GM18507 (cell line): ENCODE measurements at regions not wholly inside any gene's neighbourhood (a gene's known extent, or its start where the extent isn't known, plus 50 kb on each side); places are given as distances from the start of the nearest gene placed in this dataset.
"Not testable (repeated sequence)": the region's sequence is repeated elsewhere in the genome, so short reads cannot be mapped to it uniquely, and the experiment has no call there.

ENCODE experiments used
- DNase-seq: peaks from one replicate; pipeline ENCODE4 v3.0.0; 2011; ENCODE audit warnings: low read depth; ENCODE audit not compliant: insufficient read length; ENCODE audit errors: extremely low spot score
- FAIRE-seq: peaks from 2 replicates; lab custom pipeline; 2011; peaks lifted over from hg19 to GRCh38; lab: Jason Lieb, UNC

DNA sequence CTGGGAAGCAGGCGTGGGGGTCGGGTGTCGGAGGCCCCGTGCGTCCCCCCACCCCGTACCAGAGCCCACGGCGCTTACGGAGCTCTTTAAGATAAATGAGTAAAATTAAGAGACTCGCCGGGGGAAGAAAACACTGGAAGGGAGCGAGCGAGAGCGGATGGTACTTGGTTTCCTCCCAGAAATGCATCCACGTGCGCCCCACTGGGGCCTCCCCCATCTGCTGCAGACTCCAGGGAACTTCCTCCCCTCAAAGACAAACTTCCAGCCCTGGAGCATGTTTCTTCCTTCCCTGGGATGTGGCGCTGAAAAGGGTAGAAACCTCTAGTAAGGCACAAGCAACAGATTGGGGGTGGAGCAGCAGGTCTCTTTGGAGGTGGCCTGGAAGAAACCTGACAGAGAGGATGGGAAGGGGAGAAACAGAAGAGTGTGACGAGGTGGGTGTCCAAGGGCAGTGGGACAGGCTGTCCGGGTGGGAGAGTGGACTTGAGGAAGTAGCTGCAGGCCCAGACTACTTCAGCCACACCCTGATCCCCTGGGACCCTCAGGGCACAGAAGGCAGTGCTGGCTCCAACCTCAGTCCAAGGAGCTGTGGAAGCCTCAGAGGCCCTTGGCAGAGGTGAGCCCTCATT lies 91.2 kb downstream of the TRIM43 start:
- not testable (repeated sequence) for FAIRE-seq

DNA sequence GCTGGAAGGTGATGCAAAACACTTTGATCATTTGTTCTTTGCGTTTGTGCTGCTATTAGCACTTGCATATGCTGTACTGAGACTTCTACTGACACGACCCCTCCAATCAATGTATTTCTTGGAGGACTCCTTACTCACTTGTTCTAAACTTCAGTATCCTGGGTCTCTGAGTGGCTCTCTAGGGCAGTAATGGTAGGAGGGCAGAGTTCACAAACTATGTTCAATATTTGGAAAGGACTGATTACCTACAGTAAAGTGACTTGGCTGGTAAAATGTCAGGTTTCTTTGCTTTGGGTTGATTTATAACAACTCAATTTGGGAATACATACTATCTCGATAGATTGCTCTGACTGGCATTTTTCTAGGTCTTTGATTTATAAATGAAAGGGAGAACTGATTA lies 93.7 kb downstream of the TRIM43 start:
- DNase-seq, result no peak
- FAIRE-seq, result no peak

More for the DNA sequence above, 91.2 kb downstream of the TRIM43 start:
- not testable (repeated sequence) for DNase-seq

DNA sequence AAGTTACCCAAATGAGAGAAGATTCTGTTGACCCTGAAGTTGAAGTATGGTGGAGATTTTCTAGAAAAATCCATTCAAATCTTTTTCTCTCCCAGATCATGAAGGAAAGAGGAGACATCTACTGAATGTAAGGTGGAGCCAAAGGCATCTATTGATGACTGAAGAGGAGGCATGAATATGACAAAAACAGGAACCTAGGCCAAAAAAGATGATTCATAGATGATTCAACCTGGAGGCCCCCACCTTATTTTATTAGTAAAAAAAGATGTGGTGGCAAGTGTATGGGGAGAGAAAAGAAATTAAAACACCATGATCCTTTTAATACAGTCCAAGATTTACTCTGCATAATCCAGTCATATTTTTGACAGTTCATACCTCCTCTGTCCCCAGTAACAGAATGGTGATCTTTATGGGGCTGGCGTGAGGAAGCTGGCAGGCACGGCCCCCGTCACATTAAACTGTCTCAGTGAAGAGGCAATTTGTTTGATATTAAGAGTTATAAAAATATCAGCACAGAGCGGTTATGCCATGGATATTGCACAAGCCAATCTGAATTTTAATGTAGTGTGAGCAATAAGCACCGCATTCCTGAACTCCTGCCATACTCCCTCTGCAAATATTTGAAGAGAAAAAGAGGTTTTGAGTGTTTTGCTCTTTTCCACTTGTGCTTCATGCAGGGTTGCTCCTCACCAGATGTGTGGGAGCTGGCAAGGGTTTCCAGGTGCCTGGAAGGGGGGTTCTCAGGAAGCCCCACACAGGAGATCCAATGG lies 94.4 kb downstream of the TRIM43 start:
- not testable (repeated sequence) for FAIRE-seq

DNA sequence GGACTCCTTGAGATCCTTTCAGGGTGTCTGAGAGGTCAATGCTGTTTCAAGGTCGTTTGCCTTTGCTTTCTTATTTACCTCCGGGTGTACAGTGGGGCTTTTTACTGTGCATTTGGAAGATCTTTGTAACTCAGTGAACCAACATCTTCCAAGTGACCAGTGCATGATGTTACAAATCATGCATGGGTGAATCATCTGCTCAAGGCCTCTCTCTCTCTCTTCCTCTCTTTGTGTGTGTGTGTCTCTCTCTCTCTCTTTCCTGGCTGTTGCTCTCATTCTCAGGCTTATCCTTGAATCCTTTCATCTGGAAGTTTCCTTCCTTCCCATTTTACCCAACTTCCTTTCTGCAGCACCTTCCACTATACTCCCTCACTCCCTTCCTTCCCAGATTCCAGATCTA lies 96.1 kb downstream of the TRIM43 start:
- not testable (repeated sequence) for FAIRE-seq

More for the DNA sequence above, 94.4 kb downstream of the TRIM43 start:
- DNase-seq, result not testable (repeated sequence)

DNA sequence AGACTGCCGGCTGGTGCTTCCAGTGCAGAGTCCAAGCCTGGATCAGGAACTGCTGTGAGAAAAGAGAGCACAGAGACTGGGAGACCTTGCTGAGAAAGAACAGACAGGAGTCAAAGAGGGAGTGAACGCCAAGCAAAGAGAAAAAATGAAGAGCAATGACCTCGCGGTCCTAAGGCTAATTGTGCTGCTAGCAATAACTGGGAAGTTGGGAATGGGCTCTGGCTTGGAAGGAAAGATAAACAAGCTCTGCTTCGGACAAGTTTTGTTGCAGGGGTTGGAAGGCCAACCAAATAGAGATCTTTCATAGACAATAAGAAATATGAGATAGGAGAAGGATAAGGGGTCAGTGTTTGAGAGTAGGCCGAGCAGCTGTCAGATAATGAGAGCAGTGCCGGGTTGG lies 99.4 kb downstream of the TRIM43 start:
- not testable (repeated sequence) for FAIRE-seq, DNase-seq

More for the DNA sequence above, 96.1 kb downstream of the TRIM43 start:
- not testable (repeated sequence) for DNase-seq

DNA sequence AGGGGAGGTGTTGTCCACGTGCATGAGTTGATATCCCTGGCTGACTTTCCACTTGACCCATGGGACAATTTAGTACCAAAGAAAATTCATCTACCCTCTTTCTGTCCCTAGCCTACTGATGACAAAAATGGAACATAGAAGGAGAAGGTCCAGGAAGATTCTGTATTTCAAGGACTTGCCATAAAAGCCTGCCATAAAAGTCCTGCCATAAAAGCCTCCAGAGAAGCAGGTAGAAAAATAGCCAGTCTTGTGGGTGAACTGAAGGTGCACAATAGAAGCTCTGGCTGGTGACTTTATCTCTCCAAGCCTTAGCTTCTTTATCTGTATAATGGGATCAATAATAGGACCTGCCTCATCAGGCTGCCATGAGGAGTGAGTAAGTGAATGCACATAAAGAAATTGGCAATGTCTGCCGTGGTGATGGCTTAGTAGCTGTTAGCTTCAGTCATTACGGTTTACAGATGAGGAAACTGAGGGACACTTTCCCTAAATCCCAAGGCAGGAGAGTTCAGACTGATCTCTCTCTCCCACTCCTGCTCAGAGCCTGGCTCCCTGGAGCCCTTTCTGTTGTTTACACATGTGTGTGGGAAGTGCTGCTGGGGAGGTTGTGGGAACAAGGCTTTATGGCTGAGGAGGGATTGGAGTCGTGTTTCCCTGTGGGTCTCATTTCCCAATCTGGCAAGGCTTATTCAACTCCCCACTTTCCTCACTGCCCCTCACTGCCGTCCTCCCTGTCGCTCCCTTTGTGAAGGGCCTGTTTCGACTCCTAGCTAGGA lies 101.5 kb downstream of the TRIM43 start:
- FAIRE-seq, DNase-seq: not testable (repeated sequence)

DNA sequence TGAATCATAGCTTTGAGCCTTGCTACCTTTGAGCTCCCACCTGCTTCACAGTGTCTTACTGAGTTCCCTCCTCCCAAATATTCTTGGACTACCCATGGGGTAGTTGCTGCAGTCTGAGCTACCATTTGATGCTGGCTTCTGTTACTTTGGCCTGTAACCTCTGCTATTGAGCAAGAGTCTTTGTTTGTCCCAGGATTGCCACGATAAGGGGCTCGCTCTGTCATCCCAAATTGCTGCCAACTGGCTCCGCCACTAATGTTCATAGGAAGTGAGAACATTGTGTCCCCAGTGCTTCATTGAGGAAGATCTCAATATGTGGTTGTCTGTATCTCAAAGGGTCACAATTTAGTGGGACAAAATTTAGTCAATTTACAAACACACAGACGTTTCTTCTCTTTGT lies 103.8 kb downstream of the TRIM43 start:
- DNase-seq (no peak), FAIRE-seq (no peak)

DNA sequence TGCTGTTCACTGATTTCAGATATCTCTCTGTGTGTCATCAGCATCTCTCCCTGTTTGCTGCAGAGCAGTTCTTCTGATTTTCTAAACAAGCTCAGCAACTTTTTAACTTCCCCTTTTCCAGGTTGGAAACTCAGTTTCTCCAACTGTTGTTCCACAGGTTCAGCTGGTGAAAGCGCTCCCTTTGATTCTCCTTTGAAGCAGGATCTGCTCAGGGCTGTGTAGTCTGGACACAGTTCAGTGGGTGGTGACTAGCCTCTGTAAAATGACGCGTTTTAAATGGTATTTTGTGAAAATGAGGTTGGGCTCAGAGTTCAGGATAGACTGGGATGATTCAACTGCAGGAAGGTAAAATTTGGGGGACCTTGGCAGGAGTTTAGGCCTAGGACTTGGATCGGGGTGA lies 106.3 kb downstream of the TRIM43 start:
- DNase-seq, result no peak
- no peak for FAIRE-seq

DNA sequence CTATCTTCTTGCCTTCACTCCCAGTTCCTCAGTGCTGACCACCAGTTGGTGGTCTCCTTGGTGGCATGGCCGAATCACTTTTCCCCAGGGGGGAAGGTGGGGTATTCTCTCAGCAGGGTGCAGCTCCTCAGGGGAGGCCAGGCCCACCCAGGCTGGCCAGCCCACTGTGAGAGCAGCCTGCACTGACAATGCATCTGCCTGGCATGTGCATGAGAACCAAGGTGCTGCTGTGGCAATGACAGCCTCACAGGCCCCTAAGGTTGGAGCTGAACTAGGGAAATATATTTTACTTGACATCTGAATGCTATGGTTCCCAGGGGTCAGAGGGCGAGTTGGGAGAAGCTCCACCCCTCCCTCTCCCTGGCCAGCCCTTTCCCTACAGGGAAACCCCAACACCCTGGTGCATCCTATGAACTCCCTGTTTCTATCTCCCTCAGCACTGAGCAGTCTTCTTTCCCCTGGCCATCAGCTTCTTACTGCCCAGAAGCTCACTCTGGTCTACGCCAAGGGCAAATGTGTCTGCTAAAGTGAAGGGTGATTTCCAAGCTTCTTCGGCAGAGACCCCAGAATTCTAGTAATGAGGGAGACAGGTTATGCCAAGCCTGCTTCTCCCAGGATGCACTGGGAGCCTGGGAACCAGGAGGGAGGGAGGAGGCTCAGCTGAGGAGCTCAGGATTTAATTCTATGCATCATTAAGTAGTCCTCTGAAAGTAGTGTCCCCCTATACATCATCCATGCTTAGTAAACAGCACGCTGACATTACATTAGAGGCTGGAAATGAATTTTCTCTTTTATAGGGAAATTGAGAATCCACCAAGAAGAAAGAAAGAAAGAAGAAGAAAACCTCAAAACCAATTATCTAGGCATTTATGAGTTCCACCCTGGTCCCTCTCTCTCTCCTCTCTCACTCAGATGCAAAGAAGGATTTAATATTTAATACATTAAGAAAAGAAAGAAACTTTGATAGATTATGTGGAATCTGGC lies 107.7 kb downstream of the TRIM43 start:
- not testable (repeated sequence) for DNase-seq, FAIRE-seq

DNA sequence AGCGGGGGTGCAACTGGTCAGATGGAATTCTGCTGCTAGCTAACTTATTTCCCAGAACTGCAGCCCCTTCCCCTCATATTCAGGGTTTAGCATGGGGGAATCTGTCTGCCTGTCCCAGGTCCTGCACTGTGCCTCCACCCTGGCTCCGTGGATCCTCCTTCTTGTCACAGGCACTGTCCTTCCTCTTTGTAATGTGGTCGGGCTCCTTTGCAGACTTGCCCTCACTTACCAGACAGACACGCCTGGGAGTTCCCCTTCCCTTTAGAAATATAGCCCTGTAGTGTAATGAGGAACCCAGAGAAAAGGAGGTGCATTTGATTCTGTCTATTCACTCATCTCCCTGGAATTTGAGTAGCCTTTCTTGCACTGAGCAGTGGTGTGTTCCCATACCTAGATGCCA lies 108.7 kb downstream of the TRIM43 start:
- no peak for FAIRE-seq
- no peak for DNase-seq

DNA sequence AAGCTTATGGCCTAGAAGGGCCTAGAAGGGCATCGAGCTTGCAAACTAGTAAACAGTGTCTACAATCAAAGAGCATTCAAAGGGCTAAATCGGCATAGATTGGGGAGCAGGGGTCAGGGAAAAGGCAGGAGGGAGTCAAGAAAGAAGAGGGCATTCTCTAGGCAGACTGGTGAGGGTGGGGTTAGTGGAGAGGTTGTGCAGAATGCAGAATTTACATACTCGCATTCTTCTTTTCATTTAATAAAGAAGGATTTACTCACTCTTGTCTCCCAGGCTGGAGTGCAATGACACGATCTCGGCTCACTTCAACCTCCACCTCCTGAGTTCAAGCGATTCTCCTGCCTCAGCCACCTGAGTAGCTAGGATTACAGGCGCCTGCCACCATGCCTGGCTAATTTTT lies 110.7 kb downstream of the TRIM43 start:
- no peak for DNase-seq
- FAIRE-seq, result no peak

DNA sequence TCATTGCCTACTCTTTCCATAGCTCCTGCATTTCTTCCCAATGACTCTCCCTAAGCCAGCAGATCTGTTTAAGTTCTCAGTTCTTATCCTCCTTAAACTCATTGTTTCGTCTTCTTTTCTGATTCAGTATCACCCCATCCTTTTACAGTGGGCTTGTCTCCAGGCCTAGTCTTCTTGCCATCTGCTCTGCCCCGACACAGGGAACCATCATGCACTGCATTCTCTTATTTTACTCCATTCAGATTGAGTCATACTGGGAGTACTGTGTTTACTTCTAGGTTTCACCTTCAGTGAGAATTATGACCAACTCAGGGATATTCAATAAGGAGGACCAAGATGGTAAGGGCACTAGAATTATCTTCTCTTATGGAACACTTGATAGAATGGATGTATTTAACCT lies 115.4 kb downstream of the TRIM43 start:
- FAIRE-seq, DNase-seq: not testable (repeated sequence)

DNA sequence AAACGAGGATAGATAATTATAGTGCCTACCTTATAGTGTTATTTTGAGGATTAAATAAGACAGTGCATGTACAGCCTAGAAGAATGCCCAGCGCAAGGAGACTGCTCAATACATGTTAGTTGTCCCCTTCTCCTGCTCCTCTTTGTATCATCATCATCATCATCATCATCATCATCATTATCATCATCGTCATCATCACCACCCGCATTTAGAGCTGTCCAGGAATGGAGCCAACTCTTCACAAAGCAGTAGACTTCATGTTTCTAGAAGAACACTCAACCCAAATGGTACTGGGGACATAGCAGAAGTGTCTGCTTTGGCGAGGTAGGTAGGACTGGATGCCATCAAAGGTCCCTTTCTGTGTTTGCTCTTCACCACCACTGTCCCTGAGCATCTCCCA lies 116.0 kb downstream of the TRIM43 start:
- DNase-seq (no peak), FAIRE-seq (no peak)

DNA sequence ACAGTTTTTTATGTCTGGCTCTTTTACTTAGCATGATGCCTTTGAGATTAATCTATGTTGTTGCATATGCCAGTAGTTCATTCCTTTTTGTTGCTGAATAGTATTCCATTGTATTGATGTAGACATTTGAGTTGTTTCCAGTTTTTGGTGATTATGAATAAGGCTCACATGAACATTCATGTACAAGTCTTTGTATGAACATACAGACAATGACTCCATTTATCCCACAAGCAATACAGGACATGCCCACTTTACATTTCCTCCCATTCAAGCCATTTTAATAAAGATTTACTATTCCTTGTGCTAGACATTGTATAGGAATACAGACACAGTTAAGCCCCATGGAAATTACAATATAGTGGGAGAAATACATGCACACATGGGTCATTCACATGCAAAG lies 118.0 kb downstream of the TRIM43 start:
- FAIRE-seq (no peak), DNase-seq (no peak)

DNA sequence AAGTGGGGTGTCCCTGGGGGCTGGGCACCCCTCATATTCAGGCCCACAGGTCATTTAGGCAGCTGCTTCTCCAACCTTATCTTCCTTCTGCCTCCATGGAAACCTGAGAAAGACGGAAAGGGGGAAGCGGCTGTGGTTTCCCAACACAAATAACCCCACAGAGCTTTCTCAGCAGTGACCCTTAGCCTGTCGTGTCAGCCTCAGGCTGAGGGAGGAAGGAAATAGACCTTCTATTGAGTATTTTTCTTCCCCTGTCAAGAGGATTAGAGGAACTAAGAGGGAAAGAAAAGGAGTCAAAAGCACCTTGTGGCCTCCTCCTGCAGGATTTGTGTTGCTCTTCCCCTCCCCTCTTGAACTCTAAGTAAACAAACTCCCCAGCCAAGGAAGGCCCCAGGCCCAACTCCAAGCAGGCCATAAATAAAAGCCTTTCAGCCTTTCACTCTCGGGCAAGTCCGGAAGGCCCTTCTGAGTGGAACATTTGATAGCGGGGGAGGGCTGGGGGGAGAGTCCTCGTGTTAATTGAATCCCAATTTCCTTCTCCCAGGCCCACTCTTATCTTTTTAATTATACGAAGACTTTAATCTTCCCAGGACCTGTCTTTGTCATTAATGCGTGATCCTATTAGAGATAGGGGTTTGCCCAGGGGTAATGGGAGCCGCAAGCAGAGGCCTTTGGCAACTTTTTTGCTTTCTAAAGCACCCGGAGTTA lies 121.8 kb downstream of the TRIM43 start:
- DNase-seq, FAIRE-seq: not testable (repeated sequence)

DNA sequence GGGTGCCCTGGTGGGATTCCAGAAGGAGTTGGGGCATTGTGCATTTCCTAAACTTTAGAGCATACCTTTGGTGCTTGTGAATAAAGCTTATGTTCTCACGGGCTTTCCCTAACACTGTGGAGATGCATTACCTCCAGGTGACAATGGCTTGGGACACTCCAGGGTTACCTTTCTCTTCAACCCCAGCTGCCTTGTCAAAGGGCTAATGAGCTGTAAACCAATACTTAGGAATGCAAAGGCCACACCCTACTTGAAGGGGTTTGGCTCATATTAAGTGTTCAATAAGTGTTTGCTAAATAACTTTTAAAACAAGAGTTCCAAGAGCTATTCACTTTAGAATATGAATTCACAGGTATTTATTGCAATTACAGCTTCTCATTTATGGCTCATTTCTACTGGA lies 122.6 kb downstream of the TRIM43 start:
- not testable (repeated sequence) for FAIRE-seq, DNase-seq

DNA sequence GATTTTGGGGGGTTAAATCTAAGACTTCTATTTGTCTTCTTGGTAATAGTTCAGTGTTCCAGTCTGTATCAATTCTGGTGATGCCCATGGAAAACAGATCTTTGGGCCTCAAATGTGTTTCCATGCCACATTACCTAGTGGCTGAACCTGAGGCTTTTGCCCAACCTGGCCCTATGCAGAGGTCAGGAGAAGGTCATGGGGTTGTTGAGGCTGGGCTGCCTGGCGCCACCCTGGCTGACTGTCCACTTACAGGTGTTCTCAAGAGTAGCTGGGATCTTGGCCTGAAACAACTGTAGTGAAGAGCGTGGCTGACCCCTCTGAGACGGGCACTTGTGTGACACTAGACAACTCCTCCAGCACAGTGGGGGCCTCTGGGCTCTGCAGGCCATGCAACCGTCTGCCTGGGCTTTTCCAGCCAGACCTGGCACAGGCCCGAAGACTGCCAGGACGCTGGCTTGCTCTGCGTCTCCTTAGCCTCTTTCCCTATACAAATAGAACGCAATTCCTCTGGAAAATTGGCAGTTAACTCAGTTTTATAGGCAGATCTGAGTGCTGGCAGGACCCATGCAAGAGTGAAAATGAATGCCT lies 127.8 kb downstream of the TRIM43 start:
- DNase-seq (no peak), FAIRE-seq (no peak)

DNA sequence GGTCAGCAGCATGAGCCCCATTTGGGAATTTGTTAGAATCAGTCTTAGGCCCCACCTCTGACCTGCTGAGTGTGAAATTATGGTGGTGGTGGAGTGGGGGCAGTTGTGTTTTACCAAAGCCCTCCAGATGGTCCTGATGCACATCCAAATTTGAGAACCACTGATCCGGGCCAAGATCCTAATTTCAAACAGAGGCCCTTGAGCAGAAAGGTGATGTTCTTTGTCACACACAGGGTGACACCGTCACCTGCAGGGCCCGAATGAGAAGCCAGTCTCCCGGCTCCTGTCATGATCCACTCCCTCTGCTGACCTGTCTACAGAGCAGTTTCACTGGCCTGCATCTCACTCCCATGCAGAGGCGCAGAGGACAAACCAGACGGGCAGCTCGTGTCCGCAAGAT lies 129.9 kb downstream of the TRIM43 start:
- no peak for FAIRE-seq

More for the DNA sequence above, 129.9 kb downstream of the TRIM43 start:
- no peak for DNase-seq
